GM12878 (cell line): ENCODE measurements at regions not wholly inside any gene's neighbourhood (a gene's known extent, or its start where the extent isn't known, plus 50 kb on each side); places are given as distances from the start of the nearest gene placed in this dataset.

Source experiments
- ATAC-seq: fragments of 200-7000 bp; cut with Tn5 transposase; 3 replicates; pipeline ENCODE4 v1.9.1; 2020; ENCODE audit warnings: mild to moderate bottlenecking, moderate library complexity
- BruUV-seq: library from RNA; stranded (reverse); fragments of 400-500 nt; replicated peaks from 2 replicates; lab custom pipeline; 2021; lab: Mats Ljungman, UMichigan
- CTCF ChIA-PET: fragments of 300-600 bp; sonication (Branson Sonifier 250); formaldehyde crosslinking; extraction: SDS; loops from one replicate; lab custom pipeline; 2021; ENCODE audit warnings: inconsistent platforms; lab: Yijun Ruan, JAX
- POLR2A ChIA-PET: fragments of 350-600 bp; formaldehyde crosslinking; extraction: SDS; loops from one replicate; lab custom pipeline; 2021; ENCODE audit warnings: inconsistent platforms; lab: Charles Lee
- RAD21 ChIA-PET: fragments of 300-600 bp; sonication (Branson Sonifier 250); formaldehyde crosslinking; loops from one replicate; lab custom pipeline; 2023; ENCODE audit warnings: antibody characterized with exemption; ENCODE audit not compliant: unreplicated experiment; lab: Charles Lee
- SMC1A ChIA-PET: fragments of 300-600 bp; sonication (Branson Sonifier 250); formaldehyde crosslinking; loops from one replicate; lab custom pipeline; 2023; ENCODE audit not compliant: unreplicated experiment, uncharacterized antibody; lab: Charles Lee
- DNase-seq: peaks from one replicate; pipeline ENCODE4 v3.0.0-alpha.2; 2011; ENCODE audit warnings: low read depth, low spot score
- FAIRE-seq: peaks from 3 replicates; lab custom pipeline; 2011; peaks lifted over from hg19 to GRCh38; lab: Jason Lieb, UNC
- H2AFZ ChIP-seq: 2 replicates; pipeline ENCODE4 v1.6.0; 2011; ENCODE audit warnings: low read depth, low read length, control low read depth; ENCODE audit not compliant: control insufficient read depth
- H3K27ac ChIP-seq: 2 replicates; pipeline ENCODE4 v1.5.1; 2011; ENCODE audit warnings: control low read depth; ENCODE audit not compliant: control insufficient read depth, insufficient read depth
- H3K27me3 ChIP-seq, 2 experiments: replicated peaks in 1 of 2; 2 replicates each; pipeline versions ENCODE4 v1.6.0 to v1.6.1; 2011; ENCODE audit warnings: low read length in 1 of 2; ENCODE audit not compliant: control insufficient read depth in 2 of 2, insufficient read depth in 2 of 2
- H3K36me3 ChIP-seq, 2 experiments: 2 replicates each; pipeline ENCODE4 v1.5.1; 2011; ENCODE audit warnings: low read length in 1 of 2; ENCODE audit not compliant: control insufficient read depth in 2 of 2, insufficient read depth in 2 of 2
- H3K4me1 ChIP-seq: 2 replicates; pipeline ENCODE4 v1.6.1; 2011; ENCODE audit warnings: mild to moderate bottlenecking, low read length, moderate library complexity, mixed read lengths; ENCODE audit not compliant: control insufficient read depth, insufficient read depth
- H3K4me2 ChIP-seq: 2 replicates; pipeline ENCODE4 v1.6.0; 2011; ENCODE audit warnings: control low read depth; ENCODE audit not compliant: control insufficient read depth, insufficient read depth
- H3K4me3 ChIP-seq: fragments of 200-600 bp; sonication (generic); 2 replicates; pipeline ENCODE4 v1.5.1; 2016
- H3K79me2 ChIP-seq: 2 replicates; pipeline ENCODE4 v1.6.0; 2011; ENCODE audit warnings: low read length; ENCODE audit not compliant: control insufficient read depth, insufficient read depth
- H3K9ac ChIP-seq: 2 replicates; pipeline ENCODE4 v1.8.0; 2011; ENCODE audit warnings: low read length, control low read depth, mixed read lengths; ENCODE audit not compliant: control insufficient read depth, insufficient read depth
- H3K9me3 ChIP-seq: replicated peaks from 3 replicates; pipeline ENCODE4 v1.5.1; 2011; ENCODE audit warnings: mild to moderate bottlenecking, low read length; ENCODE audit not compliant: control insufficient read depth, insufficient read depth
- H4K20me1 ChIP-seq: 2 replicates; pipeline ENCODE4 v1.6.0; 2011; ENCODE audit not compliant: control insufficient read depth, insufficient read depth
- BHLHE40 ChIP-seq, 2 experiments: fragments of 450-650 bp in 1 of 2; IDR thresholded peaks; 2 replicates each; pipeline ENCODE4 v1.6.1; 2011 to 2017; ENCODE audit warnings: low read depth in 2 of 2, borderline replicate concordance in 1 of 2, improper control_type of control experiment in 1 of 2, low read length in 1 of 2, mild to moderate bottlenecking in 1 of 2
- CEBPZ ChIP-seq: fragments of 150-350 bp; IDR thresholded peaks from 2 replicates; pipeline ENCODE4 v1.6.1; 2016; ENCODE audit warnings: low read depth, low read length
- CHD2 ChIP-seq: IDR thresholded peaks from 2 replicates; pipeline ENCODE4 v1.6.1; 2011; ENCODE audit warnings: low read depth, low read length, improper control_type of control experiment, borderline replicate concordance
- MYC ChIP-seq: IDR thresholded peaks from 2 replicates; pipeline ENCODE4 v1.6.1; 2011; ENCODE audit warnings: mild to moderate bottlenecking, low read length, moderate library complexity, inconsistent platforms; ENCODE audit not compliant: insufficient read depth, insufficient replicate concordance, insufficient read length, severe bottlenecking
- NR2C2 ChIP-seq: IDR thresholded peaks from 2 replicates; pipeline ENCODE4 v1.6.1; 2011; ENCODE audit warnings: borderline replicate concordance, low read depth; ENCODE audit not compliant: control insufficient read depth, insufficient read length
- SKIL ChIP-seq: fragments of 450-650 bp; IDR thresholded peaks from 2 replicates; pipeline ENCODE4 v1.6.1; 2017; ENCODE audit warnings: mild to moderate bottlenecking, low read depth, inconsistent platforms; ENCODE audit not compliant: poor library complexity, severe bottlenecking
- SMAD5 ChIP-seq: IDR thresholded peaks from 2 replicates; pipeline ENCODE4 v1.6.1; 2016; ENCODE audit warnings: antibody characterized with exemption, low read depth
- SMC3 ChIP-seq: IDR thresholded peaks from 2 replicates; pipeline ENCODE4 v1.6.1; 2011; ENCODE audit warnings: low read length, improper control_type of control experiment, borderline replicate concordance
- SP1 ChIP-seq: IDR thresholded peaks from one replicate; pipeline ENCODE4 v1.6.1; 2011; ENCODE audit warnings: low read depth, low read length
- SREBF1 ChIP-seq: IDR thresholded peaks from 2 replicates; pipeline ENCODE4 v1.6.1; 2012; ENCODE audit warnings: mild to moderate bottlenecking, low read length
- SUPT20H ChIP-seq: IDR thresholded peaks from 2 replicates; pipeline ENCODE4 v1.6.1; 2011; ENCODE audit warnings: low read depth, mild to moderate bottlenecking, low read length, moderate library complexity, borderline replicate concordance; ENCODE audit not compliant: control insufficient read depth
- SUZ12 ChIP-seq: fragments of 200-600 bp; sonication (generic); IDR thresholded peaks from one replicate; pipeline ENCODE4 v1.6.1; 2018; ENCODE audit warnings: antibody characterized with exemption, mild to moderate bottlenecking; ENCODE audit not compliant: unreplicated experiment
- TCF7 ChIP-seq: IDR thresholded peaks from 2 replicates; pipeline ENCODE4 v1.6.1; 2014; ENCODE audit warnings: antibody characterized with exemption, borderline replicate concordance
- WGBS: methylation state at CpG from one replicate; pipeline ENCODE4 v1.1.6; 2016; ENCODE audit warnings: low lambda C conversion rate; ENCODE audit not compliant: insufficient replicate concordance, insufficient coverage; ENCODE audit errors: missing lambda C conversion rate; 5-methylcytosine and 5-hydroxymethylcytosine counted together
- in situ Hi-C: fragments of 300-500 bp; cut with MboI; formaldehyde crosslinking; loops from 9 replicates; pipeline ENCODE4 v1.14.3; 2018; ENCODE audit warnings: mixed read lengths
- intact Hi-C: fragments of 100-400 bp; cut with micrococcal nuclease; formaldehyde crosslinking; loops from one replicate; pipeline ENCODE4 v1.14.2; 2022; ENCODE audit not compliant: unreplicated experiment

- BruUV-seq: no TSS peak
- SMC1A ChIA-PET: interaction anchor here (0.5 to 4.5 kb wide), 10 partner anchors 9 to 589 kb away, joined by 3 to 49 read pairs (median 3); no protein-coding TSS in a partner anchor
Observed at GRCh38 chr1:200274116-200274515, 135.7 kb downstream of the ZNF281 start.

More at GRCh38 chr1:200274116-200274515, 135.7 kb downstream of the ZNF281 start:
- CTCF ChIA-PET: interaction anchor here (0.8 to 4.3 kb wide), 12 partner anchors 11 to 590 kb away, joined by 3 to 39 read pairs (median 4); no protein-coding TSS in a partner anchor
- Histone ChIP-seq H3K27ac (no peak overlapping the region), H3K9me3 (no peaks in the 10 kb centered on the region), H4K20me1 (no peaks in the 10 kb centered on the region), H3K4me3 (no peak overlapping the region), H3K9ac (no peak overlapping the region), H3K79me2 (no peaks in the 10 kb centered on the region), H3K36me3 (no peaks in the 10 kb centered on the region), H3K4me1 (no peaks in the 10 kb centered on the region), H3K4me2 (no peak overlapping the region), H2AFZ (no peak overlapping the region), H3K27me3 (no peaks in the 10 kb centered on the region; a peak in 1 of 4 replicates)
- no peak for ATAC-seq
- POLR2A ChIA-PET: no interaction called here
- no peak for DNase-seq
- TF ChIP-seq CHD2: no peak
- no peak for TF ChIP-seq SREBF1
- no peak for TF ChIP-seq BHLHE40 (IDR thresholded peaks at IDR 0.05; ENCODE audit: borderline replicate concordance in 1 of 2, low read depth in 2 of 2, low read length in 1 of 2)
- no peak for TF ChIP-seq SP1
- TF ChIP-seq SKIL: no peak
- no peak for TF ChIP-seq SMC3
- no peak for TF ChIP-seq MYC
- no peak for TF ChIP-seq SUPT20H
- TF ChIP-seq SUZ12: no peak
- TF ChIP-seq NR2C2: no peak
- TF ChIP-seq TCF7: no peak
- TF ChIP-seq SMAD5: no peak
- TF ChIP-seq CEBPZ: no peak
- intact Hi-C loops (no loop called here), in situ Hi-C loops (no loop called here)
- FAIRE-seq: no peak
- 20% methylated on average over 4 of the region's 4 CpGs for WGBS
- RAD21 ChIA-PET: interaction anchor here (1.5 to 3.7 kb wide), 3 partner anchors 9 to 136 kb away, joined by 3 to 42 read pairs (median 4); no protein-coding TSS in a partner anchor
